ENCODE measurements at regions not wholly inside any gene's neighbourhood (a gene's known extent, or its start where the extent isn't known, plus 50 kb on each side); places are given as distances from the start of the nearest gene placed in this dataset.

DNA sequence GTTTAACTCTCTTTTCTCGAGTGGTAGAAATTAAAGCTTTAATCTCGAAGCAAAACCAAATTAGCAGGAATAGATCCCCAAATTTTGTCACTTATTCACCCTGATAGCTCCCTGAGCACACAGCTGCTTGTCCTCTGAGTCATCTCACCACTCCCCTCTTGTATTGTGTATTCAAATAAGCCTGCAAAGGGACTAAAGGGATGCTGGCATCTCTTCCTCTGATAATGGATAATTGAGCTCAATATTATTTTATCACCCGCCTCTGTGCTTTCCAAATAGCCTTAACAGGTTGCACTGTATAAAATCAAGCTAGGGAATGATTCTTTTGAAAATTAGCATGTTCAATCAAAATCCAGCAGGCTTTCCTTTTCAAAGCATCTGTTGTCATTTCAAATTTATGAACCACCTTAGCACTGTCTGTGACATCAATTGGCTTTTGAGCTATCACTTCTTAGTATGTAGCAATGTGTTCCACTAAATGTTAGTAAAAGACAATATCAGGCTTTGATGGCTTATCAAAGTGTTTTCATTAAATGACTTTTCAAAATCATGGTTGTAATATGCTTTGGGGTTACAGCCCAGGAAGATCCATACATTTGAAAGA lies 561.6 kb downstream of the PLA2G4A start:
- no peaks in the 10 kb centered on the region for H3K36me3 ChIP-seq (ENCODE audit: control insufficient read depth in 2 of 3, insufficient read depth in 3 of 3, low read length in 3 of 3)
- no peak overlapping the region for H3K9ac ChIP-seq (ENCODE audit: low read length in 3 of 3)
- TF ChIP-seq CTCF (IDR thresholded peaks at IDR 0.05; ENCODE audit: borderline replicate concordance, extremely low read depth, insufficient read depth): no peak
- H3K4me1 ChIP-seq (ENCODE audit: control insufficient read depth in 2 of 3, insufficient read depth in 2 of 3, low read depth in 1 of 3, low read length in 3 of 3): no peaks in the 10 kb centered on the region
- H3K27me3 ChIP-seq (ENCODE audit: control insufficient read depth, insufficient read depth, low read length): no peaks in the 10 kb centered on the region
- intact Hi-C loops (cut with DNase I): no loop called here
- DNase-seq (no peak), FAIRE-seq (no peak)
- no peak overlapping the region for H3K4me3 ChIP-seq (ENCODE audit: low read length in 3 of 3)
- no peaks in the 10 kb centered on the region for H3K9me3 ChIP-seq (ENCODE audit: control insufficient read depth in 2 of 3, insufficient read depth in 1 of 3, low read length in 3 of 3)
- H3K27ac ChIP-seq (ENCODE audit: low read depth in 2 of 2, low read length in 2 of 2): no peak overlapping the region

GRCh38 chr1:187396226-187396625 lies 567.5 kb downstream of the PLA2G4A start:
- Histone ChIP-seq H3K27me3 (ENCODE audit: control insufficient read depth, insufficient read depth, low read length) (no peaks in the 10 kb centered on the region), H3K27ac (ENCODE audit: low read depth in 2 of 2, low read length in 2 of 2) (no peak overlapping the region), H3K4me1 (ENCODE audit: control insufficient read depth in 2 of 3, insufficient read depth in 2 of 3, low read depth in 1 of 3, low read length in 3 of 3) (no peaks in the 10 kb centered on the region), H3K36me3 (ENCODE audit: control insufficient read depth in 2 of 3, insufficient read depth in 3 of 3, low read length in 3 of 3) (no peaks in the 10 kb centered on the region), H3K9ac (ENCODE audit: low read length in 3 of 3) (no peak overlapping the region), H3K4me3 (ENCODE audit: low read length in 3 of 3) (no peak overlapping the region), H3K9me3 (ENCODE audit: control insufficient read depth in 2 of 3, insufficient read depth in 1 of 3, low read length in 3 of 3) (no peaks in the 10 kb centered on the region)
- intact Hi-C loops (cut with DNase I): no loop called here
- no peak for TF ChIP-seq CTCF (IDR thresholded peaks at IDR 0.05; ENCODE audit: borderline replicate concordance, extremely low read depth, insufficient read depth)
- DNase-seq (peak in 3 of 5 donors; percentile 11 to 25 (median 17)), FAIRE-seq (no peak)

- no peak for TF ChIP-seq CTCF (IDR thresholded peaks at IDR 0.05; ENCODE audit: borderline replicate concordance, extremely low read depth, insufficient read depth)
Observed at GRCh38 chr1:187396929-187397796, 568.4 kb downstream of the PLA2G4A start.

More at GRCh38 chr1:187396929-187397796, 568.4 kb downstream of the PLA2G4A start:
- Histone ChIP-seq H3K27ac (ENCODE audit: low read depth in 2 of 2, low read length in 2 of 2) (no peak overlapping the region), H3K4me1 (ENCODE audit: control insufficient read depth in 2 of 3, insufficient read depth in 2 of 3, low read depth in 1 of 3, low read length in 3 of 3) (no peaks in the 10 kb centered on the region), H3K9me3 (ENCODE audit: control insufficient read depth in 2 of 3, insufficient read depth in 1 of 3, low read length in 3 of 3) (no peaks in the 10 kb centered on the region), H3K4me3 (ENCODE audit: low read length in 3 of 3) (no peak overlapping the region), H3K9ac (ENCODE audit: low read length in 3 of 3) (no peak overlapping the region), H3K27me3 (ENCODE audit: control insufficient read depth, insufficient read depth, low read length) (no peaks in the 10 kb centered on the region), H3K36me3 (ENCODE audit: control insufficient read depth in 2 of 3, insufficient read depth in 3 of 3, low read length in 3 of 3) (no peaks in the 10 kb centered on the region)
- DNase-seq (peak in 3 of 5 donors; percentile 9 to 31 (median 9)), FAIRE-seq (no peak)
- intact Hi-C loops (cut with DNase I): no loop called here
